GM18498 (cell line): ENCODE measurements at regions not wholly inside any gene's neighbourhood (a gene's known extent, or its start where the extent isn't known, plus 50 kb on each side); places are given as distances from the start of the nearest gene placed in this dataset.
"Not testable (repeated sequence)": the region's sequence is repeated elsewhere in the genome, so short reads cannot be mapped to it uniquely, and the experiment has no call there.

Experiments used
- ATAC-seq: cut with Tn5 transposase; IDR thresholded peaks from one replicate; pipeline ENCODE4 v1.9.1; 2021; ENCODE audit warnings: mild to moderate bottlenecking, moderate library complexity; ENCODE audit not compliant: unreplicated experiment

DNA sequence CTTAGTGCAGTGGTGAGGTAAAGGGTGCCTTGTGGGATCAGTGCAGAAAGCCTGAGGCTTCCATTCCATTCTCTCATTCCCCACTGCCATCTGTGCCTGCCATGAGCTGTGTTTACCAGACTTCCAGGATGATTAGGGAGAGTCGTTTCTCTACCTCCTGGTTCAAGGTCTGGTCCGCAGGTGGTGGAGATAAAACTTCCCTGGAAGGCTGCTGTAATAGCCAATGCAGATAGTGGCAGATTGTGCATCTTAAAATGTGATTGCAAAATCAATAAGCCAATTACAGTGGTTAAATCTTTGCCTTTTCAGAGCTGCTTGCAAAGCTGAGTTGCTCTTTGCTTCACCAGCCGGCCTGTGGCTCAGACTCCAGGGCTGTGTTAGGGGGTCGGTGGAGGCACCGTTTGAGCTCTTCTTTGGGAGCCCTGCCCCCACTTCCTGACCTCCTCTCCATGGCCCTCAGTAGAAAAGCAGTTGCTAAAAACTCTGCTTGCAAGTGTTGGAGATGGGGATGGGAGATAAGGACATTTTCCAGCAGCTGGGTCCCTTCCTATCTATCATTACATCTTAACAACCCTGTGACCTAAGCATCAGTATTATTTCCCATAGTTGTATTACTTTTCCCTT lies 95.2 kb upstream of the HS6ST1 start:
- no peak for ATAC-seq

DNA sequence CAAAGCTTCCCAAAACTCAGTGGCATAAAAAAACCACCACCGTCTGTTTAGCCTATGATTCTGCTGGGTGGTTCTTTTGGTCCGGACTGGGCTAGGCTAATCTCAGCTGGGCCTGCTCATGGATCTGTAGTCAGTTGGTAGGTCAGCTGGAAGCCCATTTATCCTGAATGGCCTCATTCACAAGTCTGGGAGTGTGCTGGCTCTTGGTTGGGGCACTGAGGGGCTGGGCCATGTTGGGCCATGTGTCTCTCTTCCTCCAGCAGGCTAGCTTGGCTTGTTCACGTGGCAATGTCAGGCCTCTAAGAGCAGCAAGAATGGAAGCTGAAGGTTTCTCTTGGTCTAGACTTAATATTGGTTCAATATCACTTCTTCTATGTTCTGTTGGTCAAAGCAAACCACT lies 95.7 kb upstream of the HS6ST1 start:
- ATAC-seq = no peak

DNA sequence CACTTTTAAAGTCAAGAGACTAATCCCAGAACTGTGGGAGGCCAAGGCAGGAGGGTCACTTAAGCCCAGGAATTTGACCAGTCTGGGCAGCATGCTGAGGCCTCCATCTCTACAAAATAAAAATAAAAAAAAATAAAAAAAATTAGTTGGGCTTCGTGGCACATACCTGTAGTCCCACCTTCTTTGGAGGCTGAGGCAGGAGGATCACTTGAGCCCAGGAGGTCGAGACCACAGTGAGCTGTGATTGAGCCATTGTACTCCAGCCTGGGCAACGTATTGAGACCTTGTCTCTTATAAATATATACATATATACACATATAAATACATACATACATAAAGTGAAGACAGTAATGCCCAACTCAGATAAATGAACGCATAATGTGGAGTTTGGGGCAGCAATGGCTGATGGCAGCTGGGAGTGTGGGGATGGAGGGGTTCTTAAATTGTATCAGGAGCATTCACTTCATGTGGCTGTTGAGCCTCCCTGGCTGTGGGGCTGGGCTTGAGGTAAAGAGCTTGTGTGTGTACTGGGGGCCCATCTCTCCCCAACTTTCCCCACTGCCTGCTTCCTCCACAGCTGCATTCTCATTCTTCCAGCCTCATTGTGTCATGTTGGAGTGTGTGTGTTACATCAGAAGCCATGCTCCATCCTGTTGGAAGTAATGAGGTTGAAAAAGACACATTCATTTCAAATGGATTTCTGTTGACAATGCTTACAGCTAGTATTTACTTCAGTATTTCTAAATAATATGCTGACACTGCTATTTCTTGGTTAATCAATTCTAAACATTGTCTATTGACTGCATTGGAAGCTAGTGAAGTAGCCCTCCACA lies 96.5 kb upstream of the HS6ST1 start:
- no peak for ATAC-seq

DNA sequence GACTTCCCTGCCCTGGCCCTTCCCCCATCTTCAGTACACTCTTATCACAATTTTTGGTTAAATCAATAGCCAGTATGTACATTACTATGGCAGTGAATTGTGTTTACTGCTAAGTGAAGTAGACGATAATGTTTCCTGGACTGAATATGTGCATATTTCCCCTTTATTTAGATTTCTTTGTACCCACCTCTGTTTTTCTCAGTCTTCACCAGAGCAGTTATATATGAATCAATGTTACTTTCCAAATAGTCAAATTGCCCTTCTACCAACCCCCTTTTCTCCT lies 97.1 kb upstream of the HS6ST1 start:
- ATAC-seq = no peak

DNA sequence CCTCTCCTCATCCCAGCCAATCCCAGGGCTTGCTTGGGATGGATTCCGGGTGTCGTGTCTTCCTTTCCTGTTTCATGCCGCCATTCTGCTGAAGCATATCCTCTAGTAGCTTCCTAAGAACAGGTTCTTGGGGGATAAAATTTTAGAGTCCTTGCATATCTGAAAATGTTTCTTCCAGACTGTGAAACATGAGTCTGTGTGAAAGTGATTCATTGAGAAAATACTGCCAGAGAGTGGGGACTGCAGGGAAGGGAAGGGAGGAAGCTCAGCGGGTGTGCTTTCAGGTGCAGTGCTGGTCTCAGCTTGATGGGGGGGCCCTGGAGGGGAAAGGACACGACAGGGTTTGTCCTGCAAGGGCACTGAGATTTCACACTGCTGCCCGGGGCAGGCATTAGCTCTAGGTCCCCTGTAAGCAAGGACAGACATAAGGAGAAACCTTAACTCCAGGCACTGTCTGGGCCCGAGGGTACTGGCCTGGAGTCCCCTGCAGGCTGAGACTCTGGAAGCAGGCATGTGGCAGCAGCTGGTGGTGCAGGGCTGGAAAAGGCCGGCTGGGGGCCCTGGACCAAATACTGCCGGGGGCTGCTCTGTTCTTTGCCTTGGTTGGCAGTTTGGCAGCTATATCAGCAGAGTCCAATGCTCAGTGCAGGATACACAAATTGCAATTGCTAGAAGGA lies 97.6 kb upstream of the HS6ST1 start:
- no peak for ATAC-seq

DNA sequence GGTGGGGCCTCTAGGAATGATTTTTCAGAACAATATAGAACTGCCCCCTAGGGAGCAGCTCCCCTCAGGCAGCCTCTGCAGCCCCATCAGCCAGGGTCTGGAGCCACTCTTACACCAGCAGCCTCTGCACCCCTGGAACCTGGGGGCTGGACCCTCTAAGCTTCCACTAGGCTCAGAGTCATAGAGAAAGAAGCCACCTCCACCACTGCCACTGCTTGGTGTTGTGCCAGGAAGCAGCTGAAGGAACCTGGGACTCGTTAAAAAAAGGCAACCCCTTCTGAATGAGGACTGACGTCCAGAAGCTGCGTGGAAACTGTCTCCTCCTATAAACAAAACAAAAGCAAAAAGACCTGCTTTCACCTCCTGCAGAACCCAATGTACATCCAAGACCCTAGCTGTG lies 98.1 kb upstream of the HS6ST1 start:
- no peak for ATAC-seq

DNA sequence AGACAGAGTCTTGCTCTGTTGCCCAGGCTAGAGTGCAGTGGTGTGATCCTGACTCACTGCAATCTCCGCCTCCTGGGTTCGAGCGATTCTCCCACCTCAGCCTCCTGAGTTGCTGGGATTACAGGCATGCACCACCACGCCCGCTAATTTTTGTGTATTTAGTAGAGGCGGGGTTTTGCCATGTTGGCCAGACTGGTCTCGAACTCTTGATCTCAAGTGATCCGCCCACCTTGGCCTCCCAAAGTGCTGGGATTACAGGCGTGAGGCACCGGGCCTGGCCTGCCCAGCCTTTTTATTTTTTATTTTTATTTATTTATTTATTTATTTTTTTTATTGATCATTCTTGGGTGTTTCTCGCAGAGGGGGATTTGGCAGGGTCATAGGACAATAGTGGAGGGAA lies 98.6 kb upstream of the HS6ST1 start:
- ATAC-seq = not testable (repeated sequence)

DNA sequence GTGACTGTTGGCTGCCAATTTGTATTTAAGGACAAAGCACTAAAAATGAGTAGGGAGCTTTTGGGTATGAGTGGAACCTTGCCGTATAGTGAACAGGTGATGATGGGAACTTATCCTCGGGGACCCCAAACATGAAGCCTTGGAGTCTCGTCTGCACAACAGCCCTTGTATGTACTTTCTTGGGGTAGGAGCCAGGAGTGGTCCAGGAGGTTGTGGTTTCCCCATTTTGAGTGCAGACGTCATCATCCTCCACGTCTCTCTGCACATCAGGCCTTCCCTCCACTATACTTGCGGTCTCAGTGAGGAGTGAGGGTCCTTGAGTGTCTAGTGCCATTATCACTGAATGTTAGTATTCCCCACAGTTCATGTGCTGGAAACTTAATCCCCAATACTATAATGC lies 101.5 kb upstream of the HS6ST1 start:
- ATAC-seq = no peak

DNA sequence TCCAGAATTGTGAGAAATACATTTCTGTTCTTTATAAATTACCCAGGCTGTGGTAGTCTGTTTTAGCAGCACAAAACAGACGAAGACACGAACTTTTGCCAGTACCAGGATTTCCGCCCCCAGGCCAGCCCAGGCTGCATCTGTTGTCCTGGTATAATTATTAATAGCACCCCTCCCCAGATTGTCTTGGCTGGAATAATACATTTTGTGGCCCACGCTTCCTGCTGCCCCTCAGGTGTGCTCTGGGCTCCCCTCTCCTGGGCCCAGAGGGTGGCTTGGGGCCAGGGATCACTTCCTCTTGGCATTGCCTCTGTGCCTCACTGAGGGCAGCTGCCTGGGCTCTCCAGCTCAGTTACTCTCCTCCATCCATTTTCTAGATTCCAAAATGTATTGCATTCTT lies 102.1 kb upstream of the HS6ST1 start:
- no peak for ATAC-seq

DNA sequence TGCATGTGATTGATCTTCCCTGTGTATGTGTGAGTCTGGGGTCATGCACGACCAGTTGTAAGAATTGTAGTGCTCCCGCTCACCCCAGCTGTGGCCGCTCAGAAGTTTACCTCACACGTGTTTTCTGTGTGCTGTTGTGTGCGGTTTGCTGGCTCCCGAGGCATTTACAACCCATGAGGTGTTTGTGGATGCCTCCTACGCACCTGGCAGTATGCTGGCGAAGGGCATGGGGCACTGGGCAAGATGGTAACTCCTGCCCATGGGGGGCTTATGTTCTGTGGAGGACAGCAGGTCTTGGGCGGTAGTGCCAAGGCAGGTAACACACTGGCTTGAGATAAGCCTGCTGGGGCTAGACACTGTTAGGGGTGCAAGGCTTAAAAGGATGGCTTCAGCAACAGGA lies 102.6 kb upstream of the HS6ST1 start:
- no peak for ATAC-seq

DNA sequence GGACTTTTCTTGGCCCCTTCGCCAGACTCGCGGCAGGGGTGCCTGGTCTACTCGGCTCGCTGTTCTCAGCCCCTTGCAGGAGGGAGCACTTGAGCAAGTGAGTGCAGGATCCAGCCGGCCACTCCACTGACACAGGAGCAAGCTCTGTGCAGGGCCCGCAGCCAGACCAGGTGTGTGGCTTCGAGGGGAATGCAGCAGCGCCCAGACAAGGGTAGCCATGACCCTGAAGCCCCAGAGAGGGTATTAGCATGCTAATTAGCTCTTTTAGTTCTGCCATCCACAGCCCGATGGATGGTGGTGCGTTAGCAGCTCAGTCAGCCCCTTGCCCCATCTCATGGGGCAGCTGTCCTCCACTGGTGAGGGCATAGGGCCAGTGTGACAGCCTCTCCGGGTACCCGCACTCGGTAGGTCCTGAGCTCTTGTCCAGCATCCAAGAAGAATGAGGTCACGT lies 103.2 kb upstream of the HS6ST1 start:
- no peak for ATAC-seq

DNA sequence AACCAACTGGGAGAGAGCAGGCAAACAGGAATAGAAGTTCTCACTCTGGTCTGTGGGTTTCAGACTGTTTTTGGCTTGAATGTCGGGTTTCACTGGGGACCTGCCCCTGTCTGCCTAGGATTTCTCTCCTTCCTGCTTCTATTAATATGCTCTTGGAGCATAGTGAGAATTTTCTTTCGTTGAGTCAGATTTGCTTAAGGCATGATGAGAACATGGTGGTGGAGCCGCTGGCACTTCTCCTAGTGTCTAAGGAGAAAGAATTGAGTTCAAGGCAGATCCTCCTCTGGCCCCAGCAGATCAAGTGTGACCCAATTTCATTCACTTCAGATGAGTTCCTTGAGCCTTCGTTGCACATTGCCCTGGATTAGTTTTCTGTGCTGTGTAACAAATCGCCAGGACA lies 103.9 kb upstream of the HS6ST1 start:
- ATAC-seq = no peak

DNA sequence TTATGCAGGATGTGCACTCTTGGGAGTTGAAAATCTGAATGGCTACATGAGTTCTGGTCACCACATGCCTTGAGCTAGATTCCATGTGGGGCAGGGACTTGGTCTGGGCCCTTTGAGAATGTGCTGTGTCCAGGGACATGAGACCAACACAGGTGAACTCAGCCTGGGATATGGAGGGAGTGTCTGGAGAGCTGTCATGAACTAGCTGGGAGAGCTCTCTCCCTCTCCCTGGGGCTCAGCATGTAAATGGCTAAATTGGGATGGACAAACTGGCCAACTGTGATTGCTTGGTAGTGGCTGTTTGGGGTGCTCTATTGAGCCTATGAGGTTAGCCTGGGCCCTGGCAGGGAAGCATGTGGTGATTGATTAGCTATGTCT lies 105.1 kb upstream of the HS6ST1 start:
- no peak for ATAC-seq

DNA sequence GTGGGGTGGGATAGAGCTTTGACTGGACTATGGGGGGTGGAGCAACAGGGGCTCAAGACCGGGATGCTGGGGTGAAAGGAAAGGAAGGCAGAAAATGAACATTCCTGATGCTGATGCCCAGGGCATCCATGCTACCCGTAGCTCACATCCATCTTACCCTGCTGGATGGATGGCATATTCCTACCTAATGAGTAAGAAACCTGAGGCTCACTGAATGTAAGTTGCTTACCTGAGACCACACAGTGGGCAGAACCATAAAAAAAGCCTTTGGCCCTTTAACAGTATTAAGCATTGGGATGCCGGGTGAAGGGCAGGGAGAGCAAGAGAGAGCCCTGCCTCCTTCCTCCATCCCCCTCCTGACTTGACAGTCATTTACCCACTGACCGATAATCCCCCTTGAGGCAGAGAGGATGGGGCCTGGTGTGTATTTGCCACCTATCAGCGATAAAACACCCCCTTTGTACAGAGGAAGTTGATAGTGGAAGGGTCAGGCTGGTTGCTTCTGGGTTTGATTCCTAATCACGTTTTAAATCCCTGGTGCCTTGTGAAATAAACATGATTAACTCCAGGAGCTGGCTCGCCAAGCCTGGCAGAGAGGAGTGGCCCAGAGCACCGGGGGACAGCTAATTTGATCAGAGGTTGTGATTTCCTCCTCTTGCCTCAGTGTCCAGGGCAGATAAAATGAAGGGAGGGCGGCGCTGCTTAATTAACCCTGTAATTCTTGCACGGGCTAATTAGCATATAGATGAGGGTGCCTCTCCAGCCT lies 105.9 kb upstream of the HS6ST1 start:
- no peak for ATAC-seq

DNA sequence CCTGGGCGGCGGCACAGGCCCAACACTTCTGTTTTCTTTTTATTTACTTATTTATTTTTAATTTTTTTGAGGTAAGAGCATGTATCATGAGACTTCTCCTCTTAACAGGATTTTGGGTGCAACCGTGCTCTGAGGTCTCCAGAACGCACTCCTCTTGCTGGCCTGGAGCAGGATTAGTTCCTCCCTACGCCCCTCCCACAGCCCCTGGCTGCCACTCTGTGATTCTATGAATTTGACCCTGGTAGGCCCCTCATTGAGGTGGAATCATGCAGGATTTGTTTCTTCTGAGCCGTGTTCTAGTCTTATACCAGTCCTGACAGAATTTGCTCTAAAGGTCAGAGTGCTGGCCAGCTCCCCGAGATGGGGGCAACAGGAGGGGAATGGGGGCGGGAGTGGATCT lies 106.5 kb upstream of the HS6ST1 start:
- no peak for ATAC-seq

DNA sequence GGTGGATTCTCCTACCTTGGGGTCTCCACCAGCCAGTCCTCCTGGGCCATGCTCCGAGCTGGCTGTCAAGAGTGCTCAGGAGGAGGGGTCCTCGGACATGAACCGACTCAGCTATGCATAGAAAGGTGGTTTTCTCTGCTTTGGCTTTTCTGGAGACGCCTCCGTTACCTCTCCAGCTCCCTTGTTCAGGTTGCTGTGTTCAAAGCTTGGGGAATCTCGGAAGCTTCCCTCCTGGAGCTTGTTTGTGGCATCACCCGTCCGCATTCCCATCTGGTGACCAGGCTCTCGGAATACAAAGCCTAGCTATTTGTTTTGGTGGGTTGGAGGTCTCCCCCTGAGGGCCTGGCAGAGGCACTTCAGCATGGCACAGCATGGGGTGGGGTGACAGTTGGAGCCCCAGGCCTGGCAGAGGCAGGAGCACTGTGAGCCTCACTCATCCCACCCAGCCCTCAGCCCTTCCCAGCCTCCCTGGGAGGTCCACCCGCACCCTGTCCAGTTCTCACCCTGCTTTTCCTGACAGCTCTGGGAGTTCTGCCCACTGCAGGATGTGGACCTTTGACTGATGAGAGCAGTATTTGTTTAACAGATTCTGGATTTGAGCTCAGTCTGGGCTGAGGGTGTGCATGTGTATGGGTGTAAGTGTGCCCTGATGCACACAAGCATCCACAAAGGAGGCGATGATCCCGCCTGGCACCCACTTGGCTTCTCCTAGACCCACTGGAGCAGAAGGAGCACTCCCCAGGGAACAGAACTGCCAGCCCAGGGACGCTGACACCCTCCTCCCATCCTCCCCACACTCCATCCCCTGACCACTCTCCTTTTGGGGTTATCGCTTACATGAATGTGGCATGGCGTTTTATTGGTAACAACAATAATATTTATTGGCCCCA lies 107.3 kb upstream of the HS6ST1 start:
- ATAC-seq = no peak

DNA sequence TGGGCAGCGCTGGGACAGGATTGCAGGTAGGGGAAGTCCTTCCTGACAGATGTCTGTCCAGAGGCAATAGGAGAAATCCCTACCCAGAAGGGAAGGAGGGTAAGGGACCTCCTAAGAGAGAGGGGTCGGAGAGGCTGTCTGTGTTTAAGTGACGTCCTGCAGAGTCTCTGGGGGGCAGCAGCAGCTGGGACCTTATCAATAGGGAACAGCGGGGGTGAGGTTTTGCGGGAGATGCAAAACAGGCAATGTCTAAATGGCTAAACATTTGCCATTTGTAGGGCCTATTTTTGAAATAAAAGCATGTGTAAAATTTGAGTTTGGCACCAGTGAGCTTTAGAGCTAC lies 108.7 kb upstream of the HS6ST1 start:
- no peak for ATAC-seq

DNA sequence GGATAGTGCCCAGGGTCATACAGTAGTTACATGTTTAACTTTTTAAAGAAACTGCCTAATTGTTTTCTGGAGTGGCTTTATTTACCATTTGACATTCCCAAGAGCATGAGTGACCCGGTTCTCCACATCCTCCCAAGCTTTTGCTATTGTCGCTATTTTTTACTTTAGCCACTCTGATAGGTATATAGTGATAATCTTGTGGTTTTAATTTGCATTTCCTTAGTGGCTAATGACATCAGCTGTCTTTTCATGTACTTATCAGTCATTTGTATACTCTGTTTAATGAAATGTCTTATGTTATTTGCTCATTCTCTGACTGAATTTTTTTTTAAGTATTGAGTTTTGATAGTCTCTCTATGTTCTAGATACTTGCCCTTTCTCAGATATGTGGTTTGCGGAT lies 109.7 kb upstream of the HS6ST1 start:
- no peak for ATAC-seq

DNA sequence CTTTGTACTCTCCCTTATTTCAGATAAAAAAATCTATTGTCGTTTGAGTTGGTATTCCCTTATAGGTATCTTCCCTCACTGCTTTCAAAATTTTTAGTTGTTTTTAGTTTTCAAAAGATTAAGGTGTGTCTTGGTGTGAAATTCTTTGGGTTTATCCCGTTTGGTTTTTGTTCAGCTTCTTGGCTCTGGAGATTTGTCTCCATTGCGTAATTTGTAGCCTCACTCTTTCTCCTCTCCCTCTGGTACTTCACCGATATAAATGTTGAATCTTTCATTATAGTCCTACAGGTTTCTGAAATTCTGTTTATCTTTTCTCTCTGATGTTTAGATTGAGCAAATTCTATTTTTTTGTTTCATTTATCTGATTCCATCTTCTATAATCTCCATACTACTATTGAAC lies 113.8 kb upstream of the HS6ST1 start:
- ATAC-seq = no peak

DNA sequence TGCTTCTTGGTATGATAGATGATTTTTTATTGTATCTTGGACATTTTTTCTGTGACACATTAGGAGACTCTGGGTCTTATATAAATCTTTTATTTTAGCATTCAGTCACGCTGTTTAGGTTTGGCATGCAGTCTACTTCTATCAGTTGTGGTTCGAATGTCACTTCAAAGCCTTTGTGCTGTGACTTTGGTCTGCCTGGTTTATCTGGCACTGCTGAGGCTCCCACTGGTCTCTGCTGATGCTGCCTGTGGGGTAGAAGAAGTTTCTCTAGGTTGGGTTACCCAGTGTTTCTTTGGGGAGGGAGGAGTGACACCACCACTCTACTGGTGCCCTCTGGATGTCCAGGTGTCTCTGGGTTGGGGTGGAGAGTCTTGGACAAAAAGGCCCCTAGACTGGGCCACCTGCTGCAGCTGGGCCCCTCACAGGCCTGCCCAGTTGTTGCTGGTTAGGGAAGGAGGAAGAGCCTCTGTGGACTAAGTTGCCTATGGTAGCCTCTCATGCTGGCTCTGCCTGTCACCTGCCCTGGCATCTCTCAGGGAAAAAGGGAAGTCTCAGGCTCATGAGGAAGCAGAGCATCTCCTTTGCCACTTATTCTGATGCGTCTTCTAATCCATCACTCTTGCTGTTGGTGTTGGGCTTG lies 115.4 kb upstream of the HS6ST1 start:
- ATAC-seq = no peak
